ENCODE measurements at regions not wholly inside any gene's neighbourhood (a gene's known extent, or its start where the extent isn't known, plus 50 kb on each side); places are given as distances from the start of the nearest gene placed in this dataset.

DNA sequence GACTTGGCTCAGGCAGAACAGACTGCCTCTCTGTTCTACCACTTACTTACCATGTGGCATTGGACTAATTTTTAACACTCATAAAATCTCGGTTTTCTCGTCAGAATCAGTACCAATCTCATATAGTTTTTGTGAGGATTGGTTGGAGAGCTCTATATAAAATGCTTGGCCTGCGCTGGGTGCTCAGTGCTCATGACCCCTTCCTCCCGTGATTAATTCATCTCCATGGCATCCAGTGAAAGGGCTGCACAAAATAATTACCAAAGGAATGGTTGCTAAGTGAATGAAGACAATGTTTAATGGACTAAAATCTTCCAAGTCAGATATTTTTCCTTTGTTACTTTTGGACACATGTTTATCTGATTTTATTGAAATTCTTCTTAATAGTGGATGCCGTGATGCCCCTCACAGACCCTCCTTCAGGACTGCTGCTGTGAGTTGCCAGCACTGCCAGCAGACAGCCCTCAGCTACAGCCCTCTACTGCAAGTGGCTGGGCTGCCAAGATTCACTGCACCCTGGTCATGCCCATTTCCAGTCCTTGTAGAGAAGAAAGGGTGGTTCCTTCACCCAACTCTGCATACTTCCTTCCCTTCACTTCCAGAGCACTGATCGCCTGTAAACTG, 436.5 kb downstream of the LMO4 start:
- ATAC-seq, result no peak
- TF ChIP-seq, protein P1, sequence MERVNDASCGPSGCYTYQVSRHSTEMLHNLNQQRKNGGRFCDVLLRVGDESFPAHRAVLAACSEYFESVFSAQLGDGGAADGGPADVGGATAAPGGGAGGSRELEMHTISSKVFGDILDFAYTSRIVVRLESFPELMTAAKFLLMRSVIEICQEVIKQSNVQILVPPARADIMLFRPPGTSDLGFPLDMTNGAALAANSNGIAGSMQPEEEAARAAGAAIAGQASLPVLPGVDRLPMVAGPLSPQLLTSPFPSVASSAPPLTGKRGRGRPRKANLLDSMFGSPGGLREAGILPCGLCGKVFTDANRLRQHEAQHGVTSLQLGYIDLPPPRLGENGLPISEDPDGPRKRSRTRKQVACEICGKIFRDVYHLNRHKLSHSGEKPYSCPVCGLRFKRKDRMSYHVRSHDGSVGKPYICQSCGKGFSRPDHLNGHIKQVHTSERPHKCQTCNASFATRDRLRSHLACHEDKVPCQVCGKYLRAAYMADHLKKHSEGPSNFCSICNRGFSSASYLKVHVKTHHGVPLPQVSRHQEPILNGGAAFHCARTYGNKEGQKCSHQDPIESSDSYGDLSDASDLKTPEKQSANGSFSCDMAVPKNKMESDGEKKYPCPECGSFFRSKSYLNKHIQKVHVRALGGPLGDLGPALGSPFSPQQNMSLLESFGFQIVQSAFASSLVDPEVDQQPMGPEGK (CRISPR knock-in tag; IDR thresholded peaks at IDR 0.05; ENCODE audit: borderline replicate concordance), result no peak
- no peak for TF ChIP-seq RARB (CRISPR knock-in tag; IDR thresholded peaks at IDR 0.05)
- no peak for TF ChIP-seq ZFP3 (CRISPR knock-in tag; IDR thresholded peaks at IDR 0.05)
- no peak for TF ChIP-seq ARNTL (CRISPR knock-in tag; IDR thresholded peaks at IDR 0.05; ENCODE audit: borderline replicate concordance, low read depth)
- TF ChIP-seq, protein P2, sequence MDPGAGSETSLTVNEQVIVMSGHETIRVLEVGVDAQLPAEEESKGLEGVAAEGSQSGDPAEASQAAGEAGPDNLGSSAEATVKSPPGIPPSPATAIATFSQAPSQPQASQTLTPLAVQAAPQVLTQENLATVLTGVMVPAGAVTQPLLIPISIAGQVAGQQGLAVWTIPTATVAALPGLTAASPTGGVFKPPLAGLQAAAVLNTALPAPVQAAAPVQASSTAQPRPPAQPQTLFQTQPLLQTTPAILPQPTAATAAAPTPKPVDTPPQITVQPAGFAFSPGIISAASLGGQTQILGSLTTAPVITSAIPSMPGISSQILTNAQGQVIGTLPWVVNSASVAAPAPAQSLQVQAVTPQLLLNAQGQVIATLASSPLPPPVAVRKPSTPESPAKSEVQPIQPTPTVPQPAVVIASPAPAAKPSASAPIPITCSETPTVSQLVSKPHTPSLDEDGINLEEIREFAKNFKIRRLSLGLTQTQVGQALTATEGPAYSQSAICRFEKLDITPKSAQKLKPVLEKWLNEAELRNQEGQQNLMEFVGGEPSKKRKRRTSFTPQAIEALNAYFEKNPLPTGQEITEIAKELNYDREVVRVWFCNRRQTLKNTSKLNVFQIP (CRISPR knock-in tag; IDR thresholded peaks at IDR 0.05; ENCODE audit: borderline replicate concordance, low read depth), result no peak
- TF ChIP-seq TCF4 (CRISPR knock-in tag; IDR thresholded peaks at IDR 0.05; ENCODE audit: borderline replicate concordance), result no peak

DNA sequence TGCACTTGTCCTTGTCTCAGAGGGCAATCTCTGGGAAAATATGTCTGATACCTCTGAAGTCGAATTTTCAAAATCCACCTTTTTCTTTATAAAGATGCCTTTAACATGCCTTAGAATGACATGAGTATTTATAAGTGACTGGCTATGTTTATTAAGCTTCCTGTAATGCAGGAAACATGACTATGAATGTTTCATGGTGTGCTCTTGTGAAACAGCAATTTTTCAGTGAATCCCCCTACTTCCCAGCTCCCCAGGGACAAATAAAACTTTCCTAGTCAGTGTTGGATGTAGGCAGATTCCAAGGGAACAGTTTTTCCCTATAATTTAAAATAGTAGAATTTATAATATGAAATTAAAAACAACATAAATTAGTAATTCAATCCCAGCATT, 437.0 kb downstream of the LMO4 start:
- no peak for ATAC-seq

DNA sequence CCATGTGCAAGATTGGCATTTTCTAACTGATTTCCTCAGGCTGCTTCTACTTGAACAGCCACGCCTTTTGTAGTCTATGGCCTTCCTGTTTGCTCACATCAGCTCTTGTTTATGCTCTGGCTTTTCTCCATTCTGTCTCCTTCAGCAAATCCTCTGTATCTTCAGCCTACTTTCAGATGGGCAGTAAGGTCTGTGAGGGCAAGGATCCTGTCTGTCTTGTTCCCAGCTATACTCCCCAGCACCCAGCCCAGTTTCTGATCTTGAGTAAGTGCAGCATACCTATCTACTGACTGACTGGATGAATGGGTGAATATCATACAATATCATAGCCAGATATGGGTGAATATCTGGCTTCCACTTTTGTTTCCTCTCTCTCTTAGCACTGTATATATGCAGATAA, 438.1 kb downstream of the LMO4 start:
- ATAC-seq, result no peak
- no peak for TF ChIP-seq PPARA (CRISPR knock-in tag; IDR thresholded peaks at IDR 0.05; ENCODE audit: borderline replicate concordance)
- no peak for TF ChIP-seq ZNF70 (CRISPR knock-in tag; IDR thresholded peaks at IDR 0.05)
- no peak for TF ChIP-seq ISL1 (CRISPR knock-in tag; IDR thresholded peaks at IDR 0.05)
- TF ChIP-seq ESRRG (CRISPR knock-in tag; IDR thresholded peaks at IDR 0.05), result no peak

More for the DNA sequence above, 437.0 kb downstream of the LMO4 start:
- TF ChIP-seq, protein P2 (CRISPR knock-in tag; IDR thresholded peaks at IDR 0.05; ENCODE audit: borderline replicate concordance, low read depth), result no peak
- TF ChIP-seq, protein P3, sequence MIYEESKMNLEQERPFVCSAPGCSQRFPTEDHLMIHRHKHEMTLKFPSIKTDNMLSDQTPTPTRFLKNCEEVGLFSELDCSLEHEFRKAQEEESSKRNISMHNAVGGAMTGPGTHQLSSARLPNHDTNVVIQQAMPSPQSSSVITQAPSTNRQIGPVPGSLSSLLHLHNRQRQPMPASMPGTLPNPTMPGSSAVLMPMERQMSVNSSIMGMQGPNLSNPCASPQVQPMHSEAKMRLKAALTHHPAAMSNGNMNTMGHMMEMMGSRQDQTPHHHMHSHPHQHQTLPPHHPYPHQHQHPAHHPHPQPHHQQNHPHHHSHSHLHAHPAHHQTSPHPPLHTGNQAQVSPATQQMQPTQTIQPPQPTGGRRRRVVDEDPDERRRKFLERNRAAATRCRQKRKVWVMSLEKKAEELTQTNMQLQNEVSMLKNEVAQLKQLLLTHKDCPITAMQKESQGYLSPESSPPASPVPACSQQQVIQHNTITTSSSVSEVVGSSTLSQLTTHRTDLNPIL (CRISPR knock-in tag; IDR thresholded peaks at IDR 0.05; ENCODE audit: low read depth), result no peak
- no peak for TF ChIP-seq PPARA (CRISPR knock-in tag; IDR thresholded peaks at IDR 0.05; ENCODE audit: borderline replicate concordance)

DNA sequence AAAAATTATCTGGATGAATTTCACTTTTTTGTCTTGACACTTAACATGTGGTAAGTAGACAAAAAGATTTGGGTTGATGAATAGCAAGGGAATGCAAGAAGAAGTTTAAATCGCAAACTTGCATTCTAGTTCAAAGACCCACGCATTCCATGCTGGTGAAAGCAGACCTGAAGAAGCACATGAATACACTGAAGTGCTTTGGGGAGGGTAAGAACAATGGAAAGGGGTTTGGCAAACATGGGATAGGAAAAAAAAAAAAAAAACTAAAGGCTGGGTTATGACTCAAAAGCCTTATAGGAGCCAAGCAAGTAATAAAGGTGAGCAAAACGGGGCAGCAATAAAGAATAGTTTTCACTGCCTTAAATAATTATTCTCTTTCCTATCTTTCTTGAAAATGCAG, 450.2 kb downstream of the LMO4 start:
- TF ChIP-seq, protein P1 (CRISPR knock-in tag; IDR thresholded peaks at IDR 0.05; ENCODE audit: borderline replicate concordance), result no peak
- no peak for TF ChIP-seq ZNF70 (CRISPR knock-in tag; IDR thresholded peaks at IDR 0.05)
- TF ChIP-seq ZNF565 (CRISPR knock-in tag; conservative IDR thresholded peaks at IDR 0.05; ENCODE audit: low read depth), result no peak
- TF ChIP-seq TOX (CRISPR knock-in tag; IDR thresholded peaks at IDR 0.05; ENCODE audit: borderline replicate concordance), result no peak
- TF ChIP-seq TCF4 (CRISPR knock-in tag; IDR thresholded peaks at IDR 0.05; ENCODE audit: borderline replicate concordance), result no peak
- TF ChIP-seq, protein P3 (CRISPR knock-in tag; IDR thresholded peaks at IDR 0.05; ENCODE audit: low read depth), result no peak
- no peak for ATAC-seq

DNA sequence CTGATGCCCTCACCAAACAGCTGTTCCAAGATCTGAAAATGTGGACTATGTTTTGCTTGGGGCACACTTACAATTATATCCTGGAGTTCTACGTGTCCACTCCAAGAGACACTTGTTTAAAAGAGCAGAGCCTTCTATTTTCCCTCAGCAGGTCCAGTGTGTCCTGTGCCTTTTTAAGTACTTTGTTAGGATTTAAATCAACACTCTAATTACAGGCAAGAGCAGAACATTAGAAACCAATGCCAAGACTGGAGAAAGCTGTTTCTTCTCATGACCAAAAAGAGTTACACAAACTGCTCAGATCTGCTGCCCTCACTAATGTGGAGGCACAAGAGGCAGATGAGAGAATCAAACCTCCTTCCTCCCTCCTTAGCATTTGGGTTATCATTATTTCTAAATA, 452.9 kb downstream of the LMO4 start:
- ATAC-seq, result no peak
- TF ChIP-seq GLIS3 (CRISPR knock-in tag; IDR thresholded peaks at IDR 0.05) (no peak), TCF4 (CRISPR knock-in tag; IDR thresholded peaks at IDR 0.05; ENCODE audit: borderline replicate concordance) (no peak)
- TF ChIP-seq, protein P3 (CRISPR knock-in tag; IDR thresholded peaks at IDR 0.05; ENCODE audit: low read depth), result no peak
- TF ChIP-seq, protein P4, sequence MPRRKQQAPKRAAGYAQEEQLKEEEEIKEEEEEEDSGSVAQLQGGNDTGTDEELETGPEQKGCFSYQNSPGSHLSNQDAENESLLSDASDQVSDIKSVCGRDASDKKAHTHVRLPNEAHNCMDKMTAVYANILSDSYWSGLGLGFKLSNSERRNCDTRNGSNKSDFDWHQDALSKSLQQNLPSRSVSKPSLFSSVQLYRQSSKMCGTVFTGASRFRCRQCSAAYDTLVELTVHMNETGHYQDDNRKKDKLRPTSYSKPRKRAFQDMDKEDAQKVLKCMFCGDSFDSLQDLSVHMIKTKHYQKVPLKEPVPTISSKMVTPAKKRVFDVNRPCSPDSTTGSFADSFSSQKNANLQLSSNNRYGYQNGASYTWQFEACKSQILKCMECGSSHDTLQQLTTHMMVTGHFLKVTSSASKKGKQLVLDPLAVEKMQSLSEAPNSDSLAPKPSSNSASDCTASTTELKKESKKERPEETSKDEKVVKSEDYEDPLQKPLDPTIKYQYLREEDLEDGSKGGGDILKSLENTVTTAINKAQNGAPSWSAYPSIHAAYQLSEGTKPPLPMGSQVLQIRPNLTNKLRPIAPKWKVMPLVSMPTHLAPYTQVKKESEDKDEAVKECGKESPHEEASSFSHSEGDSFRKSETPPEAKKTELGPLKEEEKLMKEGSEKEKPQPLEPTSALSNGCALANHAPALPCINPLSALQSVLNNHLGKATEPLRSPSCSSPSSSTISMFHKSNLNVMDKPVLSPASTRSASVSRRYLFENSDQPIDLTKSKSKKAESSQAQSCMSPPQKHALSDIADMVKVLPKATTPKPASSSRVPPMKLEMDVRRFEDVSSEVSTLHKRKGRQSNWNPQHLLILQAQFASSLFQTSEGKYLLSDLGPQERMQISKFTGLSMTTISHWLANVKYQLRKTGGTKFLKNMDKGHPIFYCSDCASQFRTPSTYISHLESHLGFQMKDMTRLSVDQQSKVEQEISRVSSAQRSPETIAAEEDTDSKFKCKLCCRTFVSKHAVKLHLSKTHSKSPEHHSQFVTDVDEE (CRISPR knock-in tag; IDR thresholded peaks at IDR 0.05), result no peak
- TF ChIP-seq, protein P1 (CRISPR knock-in tag; IDR thresholded peaks at IDR 0.05; ENCODE audit: borderline replicate concordance), result no peak
